ENCODE measurements at regions not wholly inside any gene's neighbourhood (a gene's known extent, or its start where the extent isn't known, plus 50 kb on each side); places are given as distances from the start of the nearest gene placed in this dataset.

- H3K27me3 Mint-ChIP-seq = no peaks in the 10 kb centered on the region
- H3K4me1 Mint-ChIP-seq (ENCODE audit: low read depth) = no peaks in the 10 kb centered on the region
- no peaks in the 10 kb centered on the region for H3K36me3 Mint-ChIP-seq
- ChIA-PET CTCF (no interaction called here), POLR2A (no interaction called here)
- no peak for DNase-seq
- H3K4me3 Mint-ChIP-seq = no peak overlapping the region
- H3K9me3 Mint-ChIP-seq = peaks cover 6% of the 10 kb centered on the region
- intact Hi-C loops (cut with micrococcal nuclease) = no loop called here
- H3K27ac Mint-ChIP-seq = no peak overlapping the region
These were observed 1610.4 kb upstream of the ZEB2 start for GRCh38 chr2:146130290-146130689.

GRCh38 chr2:146129231-146129630 is 1609.3 kb upstream of the ZEB2 start:
- H3K36me3 Mint-ChIP-seq = no peaks in the 10 kb centered on the region
- no peak overlapping the region for H3K4me3 Mint-ChIP-seq
- no peak overlapping the region for H3K27ac Mint-ChIP-seq
- peaks cover 6% of the 10 kb centered on the region for H3K9me3 Mint-ChIP-seq
- no peaks in the 10 kb centered on the region for H3K4me1 Mint-ChIP-seq (ENCODE audit: low read depth)
- ChIA-PET CTCF (interaction anchor here (0.5 kb wide), 1 partner anchor 27 kb away, joined by 3 read pairs; no protein-coding TSS in a partner anchor), POLR2A (no interaction called here)
- DNase-seq = no peak
- intact Hi-C loops (cut with micrococcal nuclease) = no loop called here
- H3K27me3 Mint-ChIP-seq = no peaks in the 10 kb centered on the region

GRCh38 chr2:146128216-146128615 is 1608.3 kb upstream of the ZEB2 start:
- H3K9me3 Mint-ChIP-seq = peaks cover 6% of the 10 kb centered on the region
- H3K36me3 Mint-ChIP-seq = no peaks in the 10 kb centered on the region
- DNase-seq = no peak
- intact Hi-C loops (cut with micrococcal nuclease) = no loop called here
- CTCF ChIA-PET = no interaction called here
- H3K27me3 Mint-ChIP-seq = no peaks in the 10 kb centered on the region
- no peak overlapping the region for H3K4me3 Mint-ChIP-seq
- POLR2A ChIA-PET = no interaction called here
- H3K4me1 Mint-ChIP-seq (ENCODE audit: low read depth) = no peaks in the 10 kb centered on the region
- no peak overlapping the region for H3K27ac Mint-ChIP-seq

GRCh38 chr2:146125551-146125950 is 1605.6 kb upstream of the ZEB2 start:
- Mint-ChIP-seq H3K4me3 (no peak overlapping the region), H3K36me3 (no peaks in the 10 kb centered on the region), H3K4me1 (ENCODE audit: low read depth) (no peaks in the 10 kb centered on the region), H3K9me3 (peaks cover 6% of the 10 kb centered on the region), H3K27me3 (no peaks in the 10 kb centered on the region), H3K27ac (no peak overlapping the region)
- intact Hi-C loops (cut with micrococcal nuclease) = no loop called here
- DNase-seq = no peak
- ChIA-PET POLR2A (no interaction called here), CTCF (no interaction called here)

GRCh38 chr2:146124741-146125140 is 1604.8 kb upstream of the ZEB2 start:
- H3K4me1 Mint-ChIP-seq (ENCODE audit: low read depth) = no peaks in the 10 kb centered on the region
- intact Hi-C loops (cut with micrococcal nuclease) = no loop called here
- no peak overlapping the region for H3K27ac Mint-ChIP-seq
- POLR2A ChIA-PET = no interaction called here
- DNase-seq = no peak
- H3K9me3 Mint-ChIP-seq = peaks cover 3% of the 10 kb centered on the region
- CTCF ChIA-PET = no interaction called here
- H3K36me3 Mint-ChIP-seq = no peaks in the 10 kb centered on the region
- H3K4me3 Mint-ChIP-seq = no peak overlapping the region
- no peaks in the 10 kb centered on the region for H3K27me3 Mint-ChIP-seq

GRCh38 chr2:146123714-146124113 is 1603.8 kb upstream of the ZEB2 start:
- H3K4me1 Mint-ChIP-seq (ENCODE audit: low read depth) = no peaks in the 10 kb centered on the region
- H3K4me3 Mint-ChIP-seq = no peak overlapping the region
- H3K9me3 Mint-ChIP-seq = peaks cover 2% of the 10 kb centered on the region
- ChIA-PET CTCF (no interaction called here), POLR2A (no interaction called here)
- H3K36me3 Mint-ChIP-seq = no peaks in the 10 kb centered on the region
- no peak for DNase-seq
- intact Hi-C loops (cut with micrococcal nuclease) = no loop called here
- no peaks in the 10 kb centered on the region for H3K27me3 Mint-ChIP-seq
- H3K27ac Mint-ChIP-seq = no peak overlapping the region

GRCh38 chr2:146123256-146123655 is 1603.3 kb upstream of the ZEB2 start:
- DNase-seq = no peak
- Mint-ChIP-seq H3K4me1 (ENCODE audit: low read depth) (no peaks in the 10 kb centered on the region), H3K4me3 (no peak overlapping the region), H3K27me3 (no peaks in the 10 kb centered on the region), H3K36me3 (no peaks in the 10 kb centered on the region), H3K27ac (no peak overlapping the region), H3K9me3 (no peaks in the 10 kb centered on the region)
- POLR2A ChIA-PET = no interaction called here
- intact Hi-C loops (cut with micrococcal nuclease) = no loop called here
- CTCF ChIA-PET = no interaction called here

GRCh38 chr2:146119586-146119985 is 1599.7 kb upstream of the ZEB2 start:
- no peaks in the 10 kb centered on the region for H3K4me1 Mint-ChIP-seq (ENCODE audit: low read depth)
- H3K27ac Mint-ChIP-seq = no peak overlapping the region
- H3K27me3 Mint-ChIP-seq = no peaks in the 10 kb centered on the region
- CTCF ChIA-PET = no interaction called here
- no peak for DNase-seq
- no peak overlapping the region for H3K4me3 Mint-ChIP-seq
- intact Hi-C loops (cut with micrococcal nuclease) = no loop called here
- H3K9me3 Mint-ChIP-seq = no peaks in the 10 kb centered on the region
- POLR2A ChIA-PET = no interaction called here
- no peaks in the 10 kb centered on the region for H3K36me3 Mint-ChIP-seq

- CTCF ChIA-PET = no interaction called here
- no peaks in the 10 kb centered on the region for H3K9me3 Mint-ChIP-seq
- intact Hi-C loops (cut with micrococcal nuclease) = no loop called here
- DNase-seq = no peak
- no peaks in the 10 kb centered on the region for H3K4me1 Mint-ChIP-seq (ENCODE audit: low read depth)
- no peak overlapping the region for H3K27ac Mint-ChIP-seq
- H3K27me3 Mint-ChIP-seq = no peaks in the 10 kb centered on the region
- H3K36me3 Mint-ChIP-seq = no peaks in the 10 kb centered on the region
- POLR2A ChIA-PET = no interaction called here
- no peak overlapping the region for H3K4me3 Mint-ChIP-seq
These were observed 1589.1 kb upstream of the ZEB2 start for GRCh38 chr2:146108993-146109392.

GRCh38 chr2:146094185-146094584 is 1574.3 kb upstream of the ZEB2 start:
- H3K27me3 Mint-ChIP-seq = no peaks in the 10 kb centered on the region
- POLR2A ChIA-PET = no interaction called here
- peaks cover 27% of the 10 kb centered on the region for H3K9me3 Mint-ChIP-seq
- no peak for DNase-seq
- H3K36me3 Mint-ChIP-seq = no peaks in the 10 kb centered on the region
- H3K4me3 Mint-ChIP-seq = no peak overlapping the region
- no peaks in the 10 kb centered on the region for H3K4me1 Mint-ChIP-seq (ENCODE audit: low read depth)
- CTCF ChIA-PET = no interaction called here
- no peak overlapping the region for H3K27ac Mint-ChIP-seq
- intact Hi-C loops (cut with micrococcal nuclease) = no loop called here

GRCh38 chr2:146081459-146081858 is 1561.5 kb upstream of the ZEB2 start:
- Mint-ChIP-seq H3K9me3 (no peaks in the 10 kb centered on the region), H3K36me3 (no peaks in the 10 kb centered on the region), H3K27me3 (no peaks in the 10 kb centered on the region), H3K4me1 (ENCODE audit: low read depth) (no peaks in the 10 kb centered on the region), H3K27ac (no peak overlapping the region), H3K4me3 (no peak overlapping the region)
- CTCF ChIA-PET = no interaction called here
- DNase-seq = no peak
- intact Hi-C loops (cut with micrococcal nuclease) = no loop called here
- POLR2A ChIA-PET = no interaction called here

- ChIA-PET POLR2A (no interaction called here), CTCF (no interaction called here)
- Mint-ChIP-seq H3K36me3 (no peaks in the 10 kb centered on the region), H3K4me1 (ENCODE audit: low read depth) (no peaks in the 10 kb centered on the region), H3K4me3 (no peak overlapping the region), H3K27me3 (no peaks in the 10 kb centered on the region), H3K9me3 (peaks cover 2% of the 10 kb centered on the region), H3K27ac (no peak overlapping the region)
- DNase-seq = no peak
- intact Hi-C loops (cut with micrococcal nuclease) = no loop called here
These were observed 1561.0 kb upstream of the ZEB2 start for GRCh38 chr2:146080925-146081324.

- no peaks in the 10 kb centered on the region for H3K4me1 Mint-ChIP-seq (ENCODE audit: low read depth)
- intact Hi-C loops (cut with micrococcal nuclease) = no loop called here
- H3K36me3 Mint-ChIP-seq = no peaks in the 10 kb centered on the region
- H3K27me3 Mint-ChIP-seq = no peaks in the 10 kb centered on the region
- DNase-seq = no peak
- CTCF ChIA-PET = no interaction called here
- H3K4me3 Mint-ChIP-seq = no peak overlapping the region
- POLR2A ChIA-PET = no interaction called here
- H3K9me3 Mint-ChIP-seq = peaks cover 14% of the 10 kb centered on the region
- H3K27ac Mint-ChIP-seq = no peak overlapping the region
These were observed 1559.3 kb upstream of the ZEB2 start for GRCh38 chr2:146079216-146079615.

GRCh38 chr2:146077156-146077555 is 1557.2 kb upstream of the ZEB2 start:
- Mint-ChIP-seq H3K9me3 (peaks cover 19% of the 10 kb centered on the region), H3K27ac (no peak overlapping the region), H3K36me3 (no peaks in the 10 kb centered on the region), H3K27me3 (no peaks in the 10 kb centered on the region), H3K4me1 (ENCODE audit: low read depth) (no peaks in the 10 kb centered on the region), H3K4me3 (no peak overlapping the region)
- ChIA-PET POLR2A (no interaction called here), CTCF (no interaction called here)
- DNase-seq = no peak
- intact Hi-C loops (cut with micrococcal nuclease) = no loop called here
